HG02678 (cell line): ENCODE measurements at regions not wholly inside any gene's neighbourhood (a gene's known extent, or its start where the extent isn't known, plus 50 kb on each side); places are given as distances from the start of the nearest gene placed in this dataset.

Experiments used
- ATAC-seq: cut with Tn5 transposase; IDR thresholded peaks from one replicate; pipeline ENCODE4 v1.9.1; 2021; ENCODE audit warnings: mild to moderate bottlenecking, moderate library complexity; ENCODE audit not compliant: unreplicated experiment

DNA sequence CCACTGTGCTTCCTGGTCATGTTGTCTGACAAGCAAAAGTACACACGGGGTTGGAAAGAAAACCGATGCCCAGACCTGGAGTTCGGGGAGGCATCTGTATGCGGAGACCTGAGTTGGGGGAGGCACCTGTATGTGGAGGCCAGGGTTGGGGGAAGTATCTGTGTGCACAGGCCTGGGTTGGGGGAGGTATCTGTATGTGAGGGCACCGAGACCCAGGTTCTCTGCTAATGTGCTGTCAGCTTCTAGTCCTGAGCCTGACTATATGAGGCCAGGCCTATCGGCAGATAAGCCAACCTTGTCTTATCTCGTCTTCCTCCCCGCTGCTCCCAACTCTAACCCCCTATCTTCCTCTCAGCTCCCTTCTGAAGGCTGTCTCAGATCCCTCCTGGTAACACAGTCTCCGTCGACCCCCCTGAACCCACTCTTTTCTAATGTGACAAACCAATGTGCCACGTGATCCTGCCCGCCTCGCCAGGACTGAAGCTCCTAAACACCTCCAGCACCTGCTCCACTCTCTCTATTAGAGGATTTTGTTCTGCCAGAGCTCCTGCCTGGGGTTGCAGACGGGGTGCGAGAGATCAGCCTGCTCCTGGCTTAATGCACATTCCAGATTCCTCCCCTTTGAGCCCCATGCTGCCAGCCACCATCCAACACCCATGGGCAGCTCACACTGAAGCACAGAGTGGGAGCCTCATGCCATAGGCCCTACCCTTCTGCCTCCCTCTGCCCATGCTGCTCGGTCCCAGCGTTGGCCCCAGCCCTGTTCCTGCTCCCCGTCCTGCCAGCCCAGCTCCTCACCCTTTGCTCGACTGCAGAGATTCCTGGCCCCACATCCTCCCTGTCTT lies 188.4 kb downstream of the SH3BP4 start:
- no peak for ATAC-seq

DNA sequence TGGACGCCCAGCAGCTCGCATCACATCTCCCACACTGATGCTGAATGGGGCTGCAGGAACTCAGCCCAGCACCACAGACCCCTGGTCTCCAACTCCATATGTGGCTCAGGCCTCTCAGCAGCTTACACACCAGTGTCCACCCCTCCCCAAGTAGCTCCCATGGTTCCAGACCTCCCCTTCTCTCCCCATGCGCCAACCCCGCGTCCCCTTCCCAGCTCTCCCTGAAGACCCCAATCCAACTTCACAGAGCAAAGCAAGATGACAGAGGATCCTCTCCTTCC lies 188.9 kb downstream of the SH3BP4 start:
- ATAC-seq = no peak

DNA sequence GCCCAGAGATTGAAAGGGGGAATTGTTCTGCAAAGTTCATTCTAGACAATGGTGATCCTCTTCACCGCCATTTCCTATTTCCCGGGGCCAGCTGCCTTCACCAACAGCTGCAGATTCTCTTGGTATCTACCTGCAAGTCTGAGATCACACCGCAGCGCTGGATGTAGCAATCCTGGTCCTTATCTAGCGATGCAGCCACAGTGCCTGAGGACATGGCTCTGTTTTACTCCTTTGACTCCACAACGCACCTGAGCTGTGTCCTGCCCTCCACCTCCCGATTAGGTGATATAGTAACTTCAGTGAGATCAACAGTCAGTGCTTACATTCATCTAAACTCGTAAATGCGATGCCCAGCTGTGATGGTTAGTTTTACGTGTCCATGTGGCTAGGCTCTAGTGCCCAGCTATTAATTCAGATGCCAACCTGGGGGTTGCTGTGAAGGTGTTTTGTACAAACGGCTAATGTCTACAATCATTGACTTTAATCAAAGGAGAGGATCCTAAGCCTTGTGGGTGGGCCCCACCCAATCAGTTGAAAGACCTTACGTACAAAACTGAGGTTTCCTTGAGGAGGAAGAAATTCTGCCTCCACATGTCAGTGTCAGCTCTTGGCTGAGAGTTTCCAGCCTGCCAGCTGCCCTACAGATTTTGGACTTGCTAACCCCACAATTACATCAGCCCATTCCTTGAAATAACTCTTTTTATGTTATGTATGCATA lies 189.8 kb downstream of the SH3BP4 start:
- ATAC-seq = no peak

DNA sequence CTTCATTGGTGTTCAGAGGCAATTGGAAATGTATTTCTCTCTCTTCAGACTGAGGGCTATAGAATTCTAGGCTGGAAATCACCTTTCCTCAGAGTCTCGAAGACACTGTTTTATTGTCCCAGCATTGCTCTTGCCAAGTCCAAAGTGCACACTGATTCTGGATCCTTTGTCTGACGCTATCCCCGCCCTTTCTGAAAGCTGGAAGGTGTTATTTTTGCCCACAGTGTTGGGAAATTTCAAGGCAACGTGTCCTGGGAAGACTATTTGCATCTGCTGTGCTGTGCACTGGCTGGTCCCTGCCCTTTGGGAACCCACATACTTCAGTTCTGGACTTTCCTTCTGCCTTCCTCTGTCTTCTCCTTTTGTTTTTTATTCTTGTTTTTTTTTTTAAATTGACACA lies 190.8 kb downstream of the SH3BP4 start:
- ATAC-seq = no peak

DNA sequence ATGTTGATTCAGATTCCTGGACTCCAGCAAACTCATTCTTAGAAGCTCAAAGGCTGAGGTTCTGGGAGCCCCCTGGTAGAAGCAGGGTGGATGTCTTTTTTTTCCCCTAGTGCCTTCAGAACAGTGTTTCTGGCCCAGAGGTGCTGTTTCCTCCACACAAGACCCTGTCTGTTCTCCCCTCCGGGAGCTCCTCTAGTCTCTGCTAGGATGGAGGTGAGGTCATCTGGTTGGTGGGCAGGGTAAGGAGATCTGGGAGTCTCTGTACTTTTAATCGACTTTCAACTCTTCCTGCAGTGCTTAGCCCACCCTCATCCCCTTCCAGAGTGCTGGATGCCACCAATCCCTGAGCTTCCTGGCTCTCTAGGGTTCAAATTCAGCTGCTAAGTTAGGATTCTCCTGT lies 192.0 kb downstream of the SH3BP4 start:
- no peak for ATAC-seq

DNA sequence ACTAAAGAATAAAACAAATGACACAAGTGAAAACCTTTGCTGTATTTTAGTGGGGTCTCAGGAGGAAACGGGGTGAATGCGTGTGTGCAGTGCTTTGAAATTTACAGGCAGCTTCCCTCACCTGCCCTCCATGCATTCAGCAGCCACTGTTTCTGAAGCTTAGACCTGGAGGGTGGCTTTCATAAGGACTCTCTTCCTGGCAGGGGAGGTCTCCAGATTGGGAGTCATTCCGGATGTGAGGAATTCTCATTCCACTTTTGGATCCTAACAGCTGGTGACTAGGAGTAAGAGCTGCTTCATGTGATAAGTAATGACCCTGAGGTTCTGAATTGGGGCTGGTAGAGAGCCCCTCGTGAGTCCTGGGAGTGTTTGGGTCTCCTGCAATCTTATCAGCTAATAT lies 192.5 kb downstream of the SH3BP4 start:
- ATAC-seq = no peak

DNA sequence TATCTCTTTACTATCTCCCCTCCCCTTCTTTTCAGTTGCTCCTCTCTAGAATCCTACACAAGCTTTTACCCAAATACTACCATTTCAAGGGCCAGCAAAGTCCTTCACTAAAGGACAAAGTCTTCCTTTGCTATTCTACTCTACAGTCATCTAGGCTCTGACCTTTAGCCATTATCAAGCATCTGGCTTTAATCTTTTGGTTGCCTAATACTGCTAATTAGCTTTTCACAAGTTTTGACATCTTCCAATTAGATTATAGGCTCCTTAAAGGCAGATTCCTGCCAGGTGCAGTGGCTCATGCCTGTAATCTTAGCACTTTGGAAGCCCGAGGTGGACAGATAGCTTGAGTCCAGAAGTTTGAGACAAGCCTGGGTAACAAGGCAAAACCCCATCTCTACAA lies 194.4 kb downstream of the SH3BP4 start:
- no peak for ATAC-seq

DNA sequence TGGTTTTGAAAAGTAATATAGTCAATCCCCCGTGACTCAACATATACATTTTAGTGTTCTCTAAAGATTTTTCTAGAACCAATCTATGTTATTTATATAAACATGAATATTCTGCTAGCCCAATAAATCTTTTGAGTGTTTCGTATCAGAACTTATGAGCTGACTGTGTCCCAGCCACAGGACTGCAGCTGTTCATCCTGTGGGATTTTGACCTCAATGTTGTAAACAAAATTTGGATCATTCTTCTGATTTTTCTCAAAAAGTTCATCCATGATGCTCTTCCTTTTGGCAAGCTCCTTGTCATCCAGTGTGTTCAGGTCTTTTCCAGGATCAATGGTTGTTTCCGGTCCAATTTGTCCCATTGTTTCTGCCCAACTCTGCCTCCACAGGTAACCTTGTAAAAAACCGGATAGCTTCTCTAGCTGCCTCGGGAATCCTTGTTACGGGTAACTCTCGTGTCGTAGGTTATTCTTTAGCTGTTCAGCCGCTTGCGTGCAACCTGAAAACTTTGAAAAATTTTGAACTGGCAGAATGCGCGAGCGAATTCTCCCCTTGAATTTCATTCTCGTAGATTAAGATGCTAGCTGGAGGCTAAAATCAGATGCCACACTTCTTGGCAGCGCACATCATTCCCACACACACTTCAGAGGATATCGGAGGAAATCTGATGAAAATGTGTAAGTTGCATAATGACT lies 195.2 kb downstream of the SH3BP4 start:
- ATAC-seq = no peak

DNA sequence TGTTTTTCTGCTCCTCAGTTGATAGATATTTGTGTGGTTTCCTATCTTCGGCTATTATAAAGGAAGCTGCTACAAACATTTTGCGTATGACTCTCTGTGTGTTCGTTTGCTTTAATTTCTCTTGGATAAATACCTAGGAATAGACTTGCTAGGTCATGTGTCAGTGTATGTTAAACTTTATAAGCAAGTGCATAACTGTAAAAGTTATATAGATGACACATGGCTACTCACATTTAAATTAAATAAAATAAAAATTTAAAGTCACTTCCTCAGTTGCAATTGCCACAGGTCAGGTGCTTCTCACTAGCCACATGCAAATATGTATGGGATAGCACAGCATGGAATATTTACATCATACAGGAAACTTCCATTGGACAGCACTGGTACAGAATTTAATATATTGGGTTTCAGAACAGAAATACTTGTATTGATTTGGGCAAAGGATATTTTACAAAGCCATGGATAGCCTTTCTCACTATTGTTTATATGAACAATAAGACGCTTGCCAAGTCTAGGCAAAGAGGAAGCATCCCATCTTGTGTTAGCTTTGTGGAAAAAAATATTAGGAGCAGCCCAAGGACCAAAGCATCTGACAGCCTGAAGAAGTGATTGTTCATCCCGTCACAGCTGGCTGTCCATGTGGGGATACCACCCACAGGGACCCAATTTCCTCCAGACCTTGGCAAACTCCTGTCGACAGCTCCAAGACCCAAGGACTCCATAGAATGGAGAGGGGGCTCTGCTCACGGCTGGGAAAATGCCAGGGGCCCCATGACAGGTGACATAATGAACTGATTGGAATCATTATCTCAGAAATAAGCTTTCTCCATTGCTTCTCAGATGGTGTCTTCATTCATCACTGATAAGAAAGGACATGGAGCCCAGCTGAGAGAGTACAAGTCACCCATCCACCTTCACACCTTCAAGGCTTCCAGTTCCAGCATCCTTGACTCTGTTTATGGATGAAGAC lies 196.7 kb downstream of the SH3BP4 start:
- no peak for ATAC-seq

DNA sequence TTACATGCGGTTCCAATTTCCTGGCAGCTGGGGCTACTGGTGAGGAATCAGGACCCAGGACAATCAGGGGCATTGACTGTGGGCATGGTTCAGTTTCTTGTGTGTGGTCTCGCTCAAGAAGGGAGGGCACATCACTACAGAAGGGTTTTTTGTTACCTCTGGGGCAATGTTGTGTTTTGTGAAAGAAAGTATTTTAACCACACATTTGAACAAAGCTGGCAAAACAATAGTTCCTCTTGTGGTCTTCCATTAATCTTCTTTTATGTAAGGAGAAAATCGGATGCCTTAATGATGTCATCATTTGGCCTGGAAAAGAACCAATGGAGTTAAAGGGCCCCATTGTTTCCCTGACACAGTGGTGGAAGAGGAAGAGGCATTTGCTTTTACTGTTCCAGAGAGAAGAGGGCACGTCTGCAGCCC lies 197.4 kb downstream of the SH3BP4 start:
- ATAC-seq = no peak

DNA sequence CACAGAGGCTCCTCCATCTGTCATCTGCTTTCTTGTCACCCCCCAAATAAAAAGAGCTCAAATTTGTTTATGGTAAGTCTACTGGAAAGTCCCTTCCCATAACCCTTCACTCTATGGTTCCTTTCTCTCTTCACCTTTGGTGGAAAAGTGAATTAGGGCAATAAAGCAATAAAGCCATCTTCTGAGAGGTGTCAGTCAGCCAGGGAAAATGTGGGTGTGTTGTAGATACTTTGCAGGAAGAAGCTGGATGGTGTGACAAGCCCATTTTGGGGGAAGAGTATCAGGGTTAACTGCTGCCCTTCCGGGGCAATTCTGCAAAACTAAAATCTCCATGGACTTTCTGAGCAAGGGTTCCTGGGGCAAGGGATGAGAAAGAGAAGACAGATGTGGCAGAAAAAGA lies 197.9 kb downstream of the SH3BP4 start:
- no peak for ATAC-seq

DNA sequence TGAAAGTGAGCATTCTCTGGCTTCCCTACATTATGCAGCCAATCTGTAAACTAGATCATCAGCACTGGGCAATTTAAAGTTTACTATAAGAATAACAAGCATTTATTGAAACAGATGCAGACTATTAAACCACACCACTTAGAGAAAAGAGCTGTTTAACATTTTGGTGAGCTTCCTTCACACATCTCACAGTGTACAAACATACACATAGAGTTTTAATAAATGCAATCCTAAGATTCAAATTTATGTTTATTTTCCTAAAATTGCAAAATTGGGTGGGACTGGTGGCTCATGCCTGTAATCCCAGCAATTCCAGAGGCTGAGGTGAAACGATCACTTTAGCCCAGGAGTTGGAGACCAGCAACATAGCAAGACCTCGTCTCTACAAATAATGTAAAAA lies 199.3 kb downstream of the SH3BP4 start:
- ATAC-seq = no peak

DNA sequence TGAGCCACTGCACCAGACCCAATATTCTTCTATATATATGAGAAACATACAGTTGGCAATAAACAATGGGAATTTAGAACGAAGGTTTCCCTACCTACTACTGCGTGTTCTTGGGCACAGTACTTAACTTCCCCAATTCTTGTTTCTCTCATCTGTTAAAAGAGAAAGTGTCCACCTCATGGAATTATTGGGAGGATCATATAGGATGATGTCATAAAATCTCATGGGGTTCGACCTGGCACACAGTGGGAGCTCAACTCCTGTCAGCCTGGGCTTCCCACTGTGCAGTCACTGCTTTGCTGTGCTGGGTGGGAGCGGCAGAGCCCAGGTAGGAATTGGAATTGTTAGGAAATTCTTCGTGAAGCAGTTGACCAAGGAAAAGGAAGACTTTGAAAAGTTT lies 203.3 kb downstream of the SH3BP4 start:
- no peak for ATAC-seq

DNA sequence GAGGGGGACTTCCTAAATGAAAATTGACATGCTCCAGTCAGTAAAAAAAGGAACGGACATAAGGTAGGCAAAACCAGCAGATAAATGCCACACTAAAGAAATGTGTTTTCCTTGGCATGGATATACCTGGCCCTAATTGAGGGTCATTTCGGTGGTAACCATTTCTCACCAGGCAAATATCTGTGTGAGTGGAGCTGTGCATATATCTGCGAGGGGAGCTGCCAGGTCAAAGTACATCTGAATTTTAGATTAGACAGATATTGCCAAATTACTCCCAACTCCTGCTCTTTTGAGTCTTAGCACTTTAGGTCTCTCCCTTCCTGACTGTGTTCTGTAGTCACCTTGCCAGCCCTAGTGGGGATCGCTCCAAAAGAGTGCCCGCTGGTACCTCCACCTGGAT lies 204.2 kb downstream of the SH3BP4 start:
- ATAC-seq = no peak

DNA sequence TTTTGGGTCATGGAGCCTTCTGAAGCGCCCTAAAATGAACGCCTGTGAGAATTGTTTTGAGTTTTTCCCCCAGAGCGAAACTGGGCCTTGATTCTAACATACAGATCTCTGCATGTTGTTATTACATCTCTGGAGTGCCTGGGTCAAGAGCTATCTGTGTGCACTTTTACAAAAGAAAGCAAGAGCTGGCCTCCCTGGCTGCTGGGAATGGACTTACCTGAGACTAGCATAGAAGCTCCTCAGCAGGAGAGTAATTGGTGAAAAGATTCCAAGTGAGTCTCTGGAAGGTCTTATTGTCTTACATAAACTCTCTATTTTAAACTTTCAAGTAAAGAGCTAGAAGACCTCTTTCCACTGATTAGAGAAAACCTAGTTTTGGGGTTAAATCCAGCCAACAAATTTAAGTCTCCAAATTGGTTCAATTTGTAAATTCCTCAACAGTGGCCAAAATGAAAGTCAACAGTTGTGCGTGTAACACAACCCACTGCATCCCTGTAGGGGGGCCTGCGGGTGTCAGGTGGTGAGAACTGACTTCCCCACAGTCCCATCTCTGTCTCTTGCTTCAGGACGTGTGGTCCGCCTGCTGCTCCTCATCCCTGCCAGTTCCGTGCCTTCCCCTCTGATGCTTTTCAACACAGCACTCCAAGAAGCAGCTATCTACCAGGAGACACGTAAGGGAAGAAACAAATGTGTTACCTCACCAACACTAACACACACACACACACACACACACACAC lies 206.1 kb downstream of the SH3BP4 start:
- ATAC-seq = no peak

DNA sequence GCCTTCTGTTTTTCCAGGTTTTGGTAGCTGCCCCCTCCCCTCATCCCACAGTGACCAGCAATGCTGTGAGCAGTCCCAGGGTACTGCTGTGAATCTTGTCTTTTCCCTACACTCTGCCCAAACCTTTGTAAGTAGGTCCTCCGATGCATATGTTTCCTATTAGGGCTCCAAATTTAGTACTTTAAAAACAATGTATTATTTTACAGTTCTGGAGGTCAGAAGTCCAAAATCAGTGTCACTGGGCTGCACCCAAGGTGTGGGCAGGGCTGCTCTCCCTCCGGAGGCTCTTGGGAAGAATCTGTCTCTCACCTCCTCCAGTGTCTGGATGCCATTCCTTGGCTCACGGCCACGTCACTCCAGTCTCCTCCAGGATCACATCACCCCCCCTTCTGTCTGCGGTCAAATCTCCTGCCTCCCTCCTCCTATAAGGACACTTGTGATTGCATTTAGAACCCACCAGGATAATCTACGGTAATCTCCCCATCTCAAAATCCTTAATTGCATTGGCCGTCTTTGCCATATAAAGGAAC lies 208.5 kb downstream of the SH3BP4 start:
- no peak for ATAC-seq

DNA sequence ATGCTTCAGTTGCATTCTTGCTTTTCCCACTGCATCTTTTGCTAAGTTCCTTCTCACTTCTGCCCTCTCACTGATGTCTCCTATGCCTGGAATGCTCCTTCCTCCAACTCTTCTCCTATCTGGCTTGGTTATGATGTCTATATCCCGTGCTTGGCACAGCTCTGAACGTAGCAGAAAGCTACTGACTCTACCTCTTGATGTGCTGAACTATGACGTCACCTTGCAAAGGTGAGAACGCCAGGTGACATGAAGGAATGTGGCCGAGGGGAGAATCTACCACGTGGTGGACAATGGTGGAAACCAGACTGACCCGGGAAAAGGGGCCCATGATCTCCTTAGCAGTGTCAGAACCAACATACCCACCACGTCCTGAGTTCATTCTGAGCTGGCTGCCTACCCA lies 209.7 kb downstream of the SH3BP4 start:
- ATAC-seq = no peak

DNA sequence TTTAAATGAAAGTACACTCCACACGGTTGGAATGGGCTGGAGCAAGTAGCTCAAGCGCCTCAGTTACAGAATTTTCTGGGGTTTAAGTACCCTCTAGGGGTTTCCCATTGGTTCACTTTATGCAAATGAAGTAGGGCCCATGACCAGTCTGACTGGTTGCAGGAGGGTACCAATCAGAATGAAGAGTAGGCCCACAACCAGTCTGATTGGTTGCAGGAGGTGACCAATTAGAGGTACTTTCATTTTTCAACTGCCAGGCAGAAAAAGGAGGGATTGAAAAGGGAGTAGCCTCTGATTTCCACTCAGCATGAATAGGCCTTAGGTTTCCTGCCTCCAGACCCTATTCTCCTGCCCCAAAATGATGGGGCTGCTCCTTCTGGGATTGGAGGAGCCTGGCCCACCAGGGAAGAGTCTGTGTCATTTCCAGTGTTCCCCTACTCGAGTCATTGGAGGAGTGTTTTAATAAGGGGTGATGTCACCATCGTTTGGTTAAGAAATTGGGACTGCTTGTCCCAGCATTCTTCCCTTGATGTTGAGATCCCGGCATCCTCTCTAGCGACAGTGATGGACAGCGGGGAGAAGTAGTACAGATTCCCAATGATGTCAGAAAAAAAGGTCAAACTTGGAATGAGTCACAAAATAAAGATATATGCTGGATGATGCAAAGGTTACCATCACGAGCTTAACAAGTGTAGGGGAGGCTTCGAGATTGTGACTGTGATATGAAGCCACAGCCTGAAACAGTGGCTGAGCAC lies 210.4 kb downstream of the SH3BP4 start:
- no peak for ATAC-seq

DNA sequence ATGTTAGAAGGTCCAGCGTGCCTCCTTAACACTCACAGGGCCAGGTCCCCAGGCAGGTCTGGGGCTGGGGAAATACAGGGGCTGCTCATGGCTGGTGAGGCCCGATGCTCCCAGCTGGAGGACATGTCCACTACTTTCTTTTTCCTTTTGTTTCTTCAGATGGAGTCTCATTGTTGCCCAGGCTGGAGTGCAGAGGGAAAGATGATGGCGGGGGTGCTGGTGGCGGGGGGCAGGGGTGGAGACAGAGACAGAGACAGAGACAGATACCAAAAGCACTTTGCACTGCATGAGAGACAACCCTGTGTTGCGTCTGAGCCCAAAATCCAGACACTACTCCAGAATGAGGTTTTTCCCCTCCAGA lies 211.0 kb downstream of the SH3BP4 start:
- no peak for ATAC-seq
